ENCODE measurements at regions not wholly inside any gene's neighbourhood (a gene's known extent, or its start where the extent isn't known, plus 50 kb on each side); places are given as distances from the start of the nearest gene placed in this dataset.

- Histone ChIP-seq H3K4me3 (ENCODE audit: low read depth in 1 of 2, low read length in 2 of 2) (no peak overlapping the region), H3K27me3 (ENCODE audit: control insufficient read depth in 1 of 2, insufficient read depth in 2 of 2, low read length in 2 of 2) (no peaks in the 10 kb centered on the region), H3K4me1 (ENCODE audit: control insufficient read depth in 1 of 2, insufficient read depth in 2 of 2, low read length in 2 of 2) (no peaks in the 10 kb centered on the region), H3K36me3 (ENCODE audit: control insufficient read depth in 1 of 2, insufficient read depth in 2 of 2, low read length in 2 of 2) (no peaks in the 10 kb centered on the region), H3K9me3 (ENCODE audit: control insufficient read depth in 1 of 2, low read length in 2 of 2) (no peaks in the 10 kb centered on the region), H3K9ac (ENCODE audit: low read depth in 1 of 2, low read length in 2 of 2) (no peak overlapping the region), H3K27ac (ENCODE audit: low read depth, low read length) (no peak overlapping the region)
These were observed 89.2 kb upstream of the PTCH1 start for GRCh38 chr9:95605816-95606488.

GRCh38 chr9:95605101-95605500, 88.3 kb upstream of the PTCH1 start:
- no peak overlapping the region for H3K27ac ChIP-seq (ENCODE audit: low read depth, low read length)

GRCh38 chr9:95598236-95598635, 81.5 kb upstream of the PTCH1 start:
- no peaks in the 10 kb centered on the region for H3K4me1 ChIP-seq (ENCODE audit: control insufficient read depth in 1 of 2, insufficient read depth in 2 of 2, low read length in 2 of 2)
- no peak overlapping the region for H3K27ac ChIP-seq (ENCODE audit: low read depth, low read length)
- no peaks in the 10 kb centered on the region for H3K27me3 ChIP-seq (ENCODE audit: control insufficient read depth in 1 of 2, insufficient read depth in 2 of 2, low read length in 2 of 2)
- no peaks in the 10 kb centered on the region for H3K9me3 ChIP-seq (ENCODE audit: control insufficient read depth in 1 of 2, low read length in 2 of 2)
- no peak overlapping the region for H3K4me3 ChIP-seq (ENCODE audit: low read depth in 1 of 2, low read length in 2 of 2)
- H3K36me3 ChIP-seq (ENCODE audit: control insufficient read depth in 1 of 2, insufficient read depth in 2 of 2, low read length in 2 of 2), result no peaks in the 10 kb centered on the region
- H3K9ac ChIP-seq (ENCODE audit: low read depth in 1 of 2, low read length in 2 of 2), result no peak overlapping the region

More at GRCh38 chr9:95605101-95605500, 88.3 kb upstream of the PTCH1 start:
- no peaks in the 10 kb centered on the region for H3K4me1 ChIP-seq (ENCODE audit: control insufficient read depth in 1 of 2, insufficient read depth in 2 of 2, low read length in 2 of 2)
- no peaks in the 10 kb centered on the region for H3K9me3 ChIP-seq (ENCODE audit: control insufficient read depth in 1 of 2, low read length in 2 of 2)
- H3K9ac ChIP-seq (ENCODE audit: low read depth in 1 of 2, low read length in 2 of 2), result no peak overlapping the region
- H3K36me3 ChIP-seq (ENCODE audit: control insufficient read depth in 1 of 2, insufficient read depth in 2 of 2, low read length in 2 of 2), result no peaks in the 10 kb centered on the region
- H3K4me3 ChIP-seq (ENCODE audit: low read depth in 1 of 2, low read length in 2 of 2), result no peak overlapping the region
- no peaks in the 10 kb centered on the region for H3K27me3 ChIP-seq (ENCODE audit: control insufficient read depth in 1 of 2, insufficient read depth in 2 of 2, low read length in 2 of 2)

- H3K27me3 ChIP-seq (ENCODE audit: control insufficient read depth in 1 of 2, insufficient read depth in 2 of 2, low read length in 2 of 2), result no peaks in the 10 kb centered on the region
- no peak overlapping the region for H3K9ac ChIP-seq (ENCODE audit: low read depth in 1 of 2, low read length in 2 of 2)
- H3K9me3 ChIP-seq (ENCODE audit: control insufficient read depth in 1 of 2, low read length in 2 of 2), result no peaks in the 10 kb centered on the region
- H3K4me3 ChIP-seq (ENCODE audit: low read depth in 1 of 2, low read length in 2 of 2), result no peak overlapping the region
- no peak overlapping the region for H3K27ac ChIP-seq (ENCODE audit: low read depth, low read length)
- H3K4me1 ChIP-seq (ENCODE audit: control insufficient read depth in 1 of 2, insufficient read depth in 2 of 2, low read length in 2 of 2), result no peaks in the 10 kb centered on the region
- H3K36me3 ChIP-seq (ENCODE audit: control insufficient read depth in 1 of 2, insufficient read depth in 2 of 2, low read length in 2 of 2), result no peaks in the 10 kb centered on the region
These were observed 79.0 kb upstream of the PTCH1 start for GRCh38 chr9:95595721-95596295.

- Histone ChIP-seq H3K4me1 (ENCODE audit: control insufficient read depth in 1 of 2, insufficient read depth in 2 of 2, low read length in 2 of 2) (no peaks in the 10 kb centered on the region), H3K4me3 (ENCODE audit: low read depth in 1 of 2, low read length in 2 of 2) (no peak overlapping the region), H3K9ac (ENCODE audit: low read depth in 1 of 2, low read length in 2 of 2) (no peak overlapping the region), H3K27me3 (ENCODE audit: control insufficient read depth in 1 of 2, insufficient read depth in 2 of 2, low read length in 2 of 2) (no peaks in the 10 kb centered on the region), H3K36me3 (ENCODE audit: control insufficient read depth in 1 of 2, insufficient read depth in 2 of 2, low read length in 2 of 2) (no peaks in the 10 kb centered on the region), H3K9me3 (ENCODE audit: control insufficient read depth in 1 of 2, low read length in 2 of 2) (no peaks in the 10 kb centered on the region), H3K27ac (ENCODE audit: low read depth, low read length) (no peak overlapping the region)
These were observed 76.2 kb upstream of the PTCH1 start for GRCh38 chr9:95592931-95593330.

- Histone ChIP-seq H3K9ac (ENCODE audit: low read depth in 1 of 2, low read length in 2 of 2) (no peak overlapping the region), H3K9me3 (ENCODE audit: control insufficient read depth in 1 of 2, low read length in 2 of 2) (no peaks in the 10 kb centered on the region), H3K4me1 (ENCODE audit: control insufficient read depth in 1 of 2, insufficient read depth in 2 of 2, low read length in 2 of 2) (no peaks in the 10 kb centered on the region), H3K4me3 (ENCODE audit: low read depth in 1 of 2, low read length in 2 of 2) (no peak overlapping the region), H3K36me3 (ENCODE audit: control insufficient read depth in 1 of 2, insufficient read depth in 2 of 2, low read length in 2 of 2) (no peaks in the 10 kb centered on the region), H3K27ac (ENCODE audit: low read depth, low read length) (no peak overlapping the region), H3K27me3 (ENCODE audit: control insufficient read depth in 1 of 2, insufficient read depth in 2 of 2, low read length in 2 of 2) (peaks cover 0 to 2% of the 10 kb centered on the region in 2 donors)
These were observed 72.2 kb upstream of the PTCH1 start for GRCh38 chr9:95588724-95589588.

GRCh38 chr9:95587021-95587964, 70.5 kb upstream of the PTCH1 start:
- no peaks in the 10 kb centered on the region for H3K36me3 ChIP-seq (ENCODE audit: control insufficient read depth in 1 of 2, insufficient read depth in 2 of 2, low read length in 2 of 2)
- H3K27me3 ChIP-seq (ENCODE audit: control insufficient read depth in 1 of 2, insufficient read depth in 2 of 2, low read length in 2 of 2), result peaks cover 0 to 2% of the 10 kb centered on the region in 2 donors
- H3K4me3 ChIP-seq (ENCODE audit: low read depth in 1 of 2, low read length in 2 of 2), result no peak overlapping the region
- no peaks in the 10 kb centered on the region for H3K4me1 ChIP-seq (ENCODE audit: control insufficient read depth in 1 of 2, insufficient read depth in 2 of 2, low read length in 2 of 2)
- no peaks in the 10 kb centered on the region for H3K9me3 ChIP-seq (ENCODE audit: control insufficient read depth in 1 of 2, low read length in 2 of 2)
- H3K27ac ChIP-seq (ENCODE audit: low read depth, low read length), result no peak overlapping the region
- no peak overlapping the region for H3K9ac ChIP-seq (ENCODE audit: low read depth in 1 of 2, low read length in 2 of 2)

- Histone ChIP-seq H3K9ac (ENCODE audit: low read depth in 1 of 2, low read length in 2 of 2) (no peak overlapping the region), H3K27ac (ENCODE audit: low read depth, low read length) (no peak overlapping the region), H3K27me3 (ENCODE audit: control insufficient read depth in 1 of 2, insufficient read depth in 2 of 2, low read length in 2 of 2) (peaks cover 0 to 2% of the 10 kb centered on the region in 2 donors), H3K9me3 (ENCODE audit: control insufficient read depth in 1 of 2, low read length in 2 of 2) (no peaks in the 10 kb centered on the region), H3K4me3 (ENCODE audit: low read depth in 1 of 2, low read length in 2 of 2) (no peak overlapping the region), H3K4me1 (ENCODE audit: control insufficient read depth in 1 of 2, insufficient read depth in 2 of 2, low read length in 2 of 2) (no peaks in the 10 kb centered on the region), H3K36me3 (ENCODE audit: control insufficient read depth in 1 of 2, insufficient read depth in 2 of 2, low read length in 2 of 2) (no peaks in the 10 kb centered on the region)
These were observed 69.6 kb upstream of the PTCH1 start for GRCh38 chr9:95586326-95586725.

- Histone ChIP-seq H3K27me3 (ENCODE audit: control insufficient read depth in 1 of 2, insufficient read depth in 2 of 2, low read length in 2 of 2) (peaks cover 0 to 2% of the 10 kb centered on the region in 2 donors), H3K9ac (ENCODE audit: low read depth in 1 of 2, low read length in 2 of 2) (no peak overlapping the region), H3K27ac (ENCODE audit: low read depth, low read length) (no peak overlapping the region), H3K36me3 (ENCODE audit: control insufficient read depth in 1 of 2, insufficient read depth in 2 of 2, low read length in 2 of 2) (no peaks in the 10 kb centered on the region), H3K4me3 (ENCODE audit: low read depth in 1 of 2, low read length in 2 of 2) (no peak overlapping the region), H3K4me1 (ENCODE audit: control insufficient read depth in 1 of 2, insufficient read depth in 2 of 2, low read length in 2 of 2) (no peaks in the 10 kb centered on the region), H3K9me3 (ENCODE audit: control insufficient read depth in 1 of 2, low read length in 2 of 2) (no peaks in the 10 kb centered on the region)
These were observed 69.1 kb upstream of the PTCH1 start for GRCh38 chr9:95585824-95586223.
